Body of pancreas (tissue), 4 donors: ENCODE measurements at regions not wholly inside any gene's neighbourhood (a gene's known extent, or its start where the extent isn't known, plus 50 kb on each side); places are given as distances from the start of the nearest gene placed in this dataset.

Experiments used
- ATAC-seq: fragments of 150-250 bp; one replicate; pipeline ENCODE4 v1.9.1; 2016
- DNase-seq, 4 donors: peaks; one replicate each; pipeline ENCODE4 v3.0.0-alpha.2; 2019
- H3K27ac ChIP-seq, 4 donors: fragments of 200-600 bp; sonication (generic); 1 replicate in 3 of 4; 2 replicates in 1 of 4; pipeline versions ENCODE4 v1.5.1 to v1.6.1; 2016 to 2019; ENCODE audit warnings: mild to moderate bottlenecking in 1 of 4, mixed read lengths in 1 of 4, moderate library complexity in 1 of 4
- H3K27me3 ChIP-seq, 2 donors: fragments of 200-600 bp; sonication (generic); one replicate each; pipeline ENCODE4 v1.6.0; 2016; ENCODE audit warnings: mild to moderate bottlenecking in 1 of 2
- H3K36me3 ChIP-seq, 2 donors: fragments of 200-600 bp; sonication (generic); replicated peaks in 1 of 2; 2 replicates each; pipeline ENCODE4 v1.5.1; 2016; ENCODE audit warnings: low read depth in 2 of 2; ENCODE audit not compliant: insufficient read depth in 1 of 2
- H3K4me1 ChIP-seq: fragments of 200-600 bp; sonication (generic); one replicate; pipeline ENCODE4 v1.6.0; 2016
- H3K4me3 ChIP-seq, 2 donors: fragments of 200-600 bp; sonication (generic); 1 replicate in 1 of 2; 2 replicates in 1 of 2; pipeline ENCODE4 v1.5.1; 2016 to 2019
- H3K9me3 ChIP-seq, 3 donors: fragments of 200-600 bp; sonication (generic); 1 replicate in 2 of 3; 2 replicates in 1 of 3; pipeline ENCODE4 v1.5.1; 2016
- POLR2A ChIP-seq, 3 donors: fragments of 450-650 bp; IDR thresholded peaks; one replicate each; pipeline ENCODE4 v1.6.1; 2016; ENCODE audit warnings: antibody characterized with exemption in 3 of 3, mild to moderate bottlenecking in 2 of 3
- WGBS, 2 donors: methylation state at CpG; one replicate each; pipeline ENCODE4 v1.1.5; 2017; 5-methylcytosine and 5-hydroxymethylcytosine counted together
- intact Hi-C: fragments of 100-400 bp; cut with DNase I; formaldehyde crosslinking; loops from one replicate; pipeline ENCODE4 v1.15.1; 2023
- TF ChIP-seq, protein P1 (sequence below), 7 experiments: fragments of 450-650 bp in 4 of 7; fragments of 200-600 bp in 3 of 7; sonication (generic) in 3 of 7; IDR thresholded peaks; one replicate each; pipeline ENCODE4 v1.5.1; 2016 to 2019; ENCODE audit warnings: antibody characterized with exemption in 7 of 7

DNA sequence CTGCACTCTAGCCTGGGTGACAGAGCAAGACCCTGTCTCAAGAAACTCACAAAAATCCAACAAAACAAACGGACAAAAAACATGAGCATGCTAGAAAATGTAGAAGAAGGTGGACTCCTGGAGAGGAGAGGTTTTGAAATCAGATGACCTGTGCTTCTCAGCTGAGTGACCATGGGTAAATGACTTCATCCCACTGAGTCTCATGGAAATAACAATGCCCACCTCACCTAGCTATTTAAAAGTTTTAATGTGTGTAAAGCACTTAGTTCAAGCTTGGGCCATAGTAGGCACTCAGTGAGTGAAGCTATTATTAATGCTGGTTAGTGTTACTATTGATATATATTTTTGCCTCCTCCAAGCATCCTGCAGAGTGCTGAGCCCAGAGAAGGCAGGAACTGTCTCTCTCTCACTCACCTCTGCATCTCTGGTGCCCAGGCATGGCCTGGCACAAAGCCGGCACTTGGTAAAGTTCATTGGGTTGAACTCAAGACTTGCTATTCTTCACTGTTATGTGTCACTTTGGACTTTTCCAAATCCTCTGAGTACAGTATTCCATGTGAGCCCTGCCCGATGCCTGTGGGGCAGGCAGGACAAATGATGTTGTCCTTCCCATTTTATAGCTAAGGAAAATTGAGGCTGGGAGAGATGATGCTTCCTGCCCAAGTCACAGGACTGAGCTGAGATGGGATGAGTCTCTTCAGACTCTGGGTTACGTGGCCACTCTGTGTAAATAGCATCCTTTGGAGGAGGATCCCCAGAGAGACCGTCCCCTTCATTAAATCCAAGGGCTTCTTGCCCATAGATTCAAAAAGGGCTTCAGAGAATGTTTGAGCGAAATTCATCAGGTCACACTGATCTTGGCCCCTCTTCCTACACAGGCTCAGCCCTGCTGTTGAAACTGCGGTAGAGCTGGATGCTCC lies 81.4 kb upstream of the EMX2 start:
- intact Hi-C loops = no loop called here
- TF ChIP-seq, protein P1, sequence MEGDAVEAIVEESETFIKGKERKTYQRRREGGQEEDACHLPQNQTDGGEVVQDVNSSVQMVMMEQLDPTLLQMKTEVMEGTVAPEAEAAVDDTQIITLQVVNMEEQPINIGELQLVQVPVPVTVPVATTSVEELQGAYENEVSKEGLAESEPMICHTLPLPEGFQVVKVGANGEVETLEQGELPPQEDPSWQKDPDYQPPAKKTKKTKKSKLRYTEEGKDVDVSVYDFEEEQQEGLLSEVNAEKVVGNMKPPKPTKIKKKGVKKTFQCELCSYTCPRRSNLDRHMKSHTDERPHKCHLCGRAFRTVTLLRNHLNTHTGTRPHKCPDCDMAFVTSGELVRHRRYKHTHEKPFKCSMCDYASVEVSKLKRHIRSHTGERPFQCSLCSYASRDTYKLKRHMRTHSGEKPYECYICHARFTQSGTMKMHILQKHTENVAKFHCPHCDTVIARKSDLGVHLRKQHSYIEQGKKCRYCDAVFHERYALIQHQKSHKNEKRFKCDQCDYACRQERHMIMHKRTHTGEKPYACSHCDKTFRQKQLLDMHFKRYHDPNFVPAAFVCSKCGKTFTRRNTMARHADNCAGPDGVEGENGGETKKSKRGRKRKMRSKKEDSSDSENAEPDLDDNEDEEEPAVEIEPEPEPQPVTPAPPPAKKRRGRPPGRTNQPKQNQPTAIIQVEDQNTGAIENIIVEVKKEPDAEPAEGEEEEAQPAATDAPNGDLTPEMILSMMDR (IDR thresholded peaks at IDR 0.05) = no peak
- TF ChIP-seq POLR2A (IDR thresholded peaks at IDR 0.05) = no peak
- Histone ChIP-seq H3K4me3 (no peak overlapping the region), H3K9me3 (peaks cover 0 to 6% (median 0%) of the 10 kb centered on the region in 3 donors), H3K27ac (no peak overlapping the region), H3K4me1 (no peaks in the 10 kb centered on the region), H3K36me3 (no peaks in the 10 kb centered on the region), H3K27me3 (no peaks in the 10 kb centered on the region)
- DNase-seq = no peak
- ATAC-seq = no peak
- WGBS, 2 donors = 85 to 87% methylated on average over 4 to 7 of the region's 7 CpGs

DNA sequence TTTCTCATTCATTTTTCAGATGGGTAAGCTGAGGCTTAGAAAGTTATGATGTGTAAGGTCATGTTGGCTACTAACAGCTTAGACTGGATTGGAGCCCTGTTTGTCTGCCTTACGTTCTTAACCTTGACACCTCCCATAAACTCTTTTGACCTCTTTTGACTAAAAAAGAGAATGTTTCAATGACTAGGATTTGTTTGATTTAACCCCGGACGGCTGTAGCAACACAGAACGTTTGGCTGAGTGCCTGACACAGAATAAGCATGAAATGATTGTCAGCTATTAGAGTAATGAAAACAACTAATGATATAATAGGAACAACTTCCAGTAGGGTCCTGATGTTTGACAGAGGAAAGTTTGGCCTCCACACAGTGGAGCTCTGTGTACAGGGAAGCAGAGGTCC lies 83.3 kb upstream of the PDZD8 start:
- 18 to 26% methylated on average over 4 of the region's 4 CpGs for WGBS, 2 donors
- peaks cover 0 to 6% (median 0%) of the 10 kb centered on the region in 3 donors for H3K9me3 ChIP-seq
- ATAC-seq = no peak
- H3K27me3 ChIP-seq = no peaks in the 10 kb centered on the region
- intact Hi-C loops = loop anchor here (10.0 kb wide), 1 partner anchor 254 kb away; no protein-coding TSS in a partner anchor
- no peak overlapping the region for H3K27ac ChIP-seq
- no peak overlapping the region for H3K4me3 ChIP-seq
- TF ChIP-seq, protein P1 (IDR thresholded peaks at IDR 0.05) = no peak
- no peak for TF ChIP-seq POLR2A (IDR thresholded peaks at IDR 0.05)
- no peaks in the 10 kb centered on the region for H3K36me3 ChIP-seq
- H3K4me1 ChIP-seq = no peaks in the 10 kb centered on the region
- no peak for DNase-seq

DNA sequence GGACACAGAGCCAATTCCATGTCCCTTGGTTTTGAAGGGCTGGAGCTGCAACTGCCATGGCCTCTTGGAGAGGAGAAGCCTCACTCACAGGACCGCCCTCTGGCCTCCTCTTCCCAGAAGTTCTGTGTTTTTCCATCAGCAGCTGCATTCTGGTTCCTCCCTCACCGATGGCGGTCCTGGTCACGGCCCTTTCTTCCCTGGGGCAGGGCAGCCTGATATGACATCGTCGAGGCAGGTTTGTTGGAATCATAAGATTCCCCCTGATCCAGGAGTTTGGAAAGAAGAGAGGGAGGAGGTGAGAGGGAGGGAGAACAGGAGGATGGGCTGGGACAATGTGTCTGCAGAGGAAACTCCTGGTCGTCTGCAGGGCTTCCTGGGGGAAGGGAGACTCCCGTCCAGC lies 82.7 kb upstream of the PDZD8 start:
- H3K9me3 ChIP-seq = peaks cover 0 to 1% (median 0%) of the 10 kb centered on the region in 3 donors
- no peak for TF ChIP-seq POLR2A (IDR thresholded peaks at IDR 0.05)
- TF ChIP-seq, protein P1 (IDR thresholded peaks at IDR 0.05) = no peak
- H3K4me3 ChIP-seq = no peak overlapping the region
- H3K27ac ChIP-seq = no peak overlapping the region
- WGBS, 2 donors = 67 to 76% methylated on average over 8 of the region's 8 CpGs
- no peaks in the 10 kb centered on the region for H3K4me1 ChIP-seq
- H3K27me3 ChIP-seq = no peaks in the 10 kb centered on the region
- DNase-seq = no peak
- H3K36me3 ChIP-seq = no peaks in the 10 kb centered on the region
- intact Hi-C loops = loop anchor here (10.0 kb wide), 1 partner anchor 253 kb away; no protein-coding TSS in a partner anchor
- ATAC-seq = no peak

DNA sequence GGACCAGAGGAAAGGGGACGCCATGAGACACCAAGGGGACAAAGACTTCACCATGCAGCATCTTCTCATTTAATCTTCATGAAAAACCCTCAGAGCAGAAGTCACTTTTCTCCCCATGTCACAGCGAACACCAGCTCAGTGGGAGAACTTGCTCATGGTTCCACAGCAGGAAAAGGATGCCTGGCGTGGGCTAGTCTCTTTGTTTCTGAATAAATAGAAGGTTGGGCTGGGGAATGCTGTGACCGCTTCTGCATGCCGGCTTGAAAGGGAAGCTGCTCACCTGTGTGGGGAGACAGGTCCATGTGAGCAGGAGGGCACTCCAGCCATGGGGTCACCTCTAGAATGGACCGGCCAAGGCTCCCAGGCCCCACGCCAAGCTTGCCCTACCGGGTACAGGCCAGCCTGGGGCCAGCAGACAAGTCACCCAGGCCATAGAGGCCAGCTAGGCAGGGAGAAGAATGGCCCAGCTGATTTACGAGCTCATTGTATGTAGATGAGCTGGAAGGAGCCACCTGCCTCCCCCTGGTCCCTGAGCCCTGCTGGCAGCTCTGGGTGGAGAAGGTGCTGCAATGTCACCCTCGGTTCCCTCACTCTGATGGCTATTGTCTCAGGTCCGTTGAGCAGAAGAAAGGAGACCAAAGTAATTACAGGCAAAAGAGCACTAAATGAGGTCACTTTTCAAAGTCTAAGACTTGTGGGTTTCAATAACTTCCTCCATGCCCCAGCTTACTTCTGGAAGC lies 82.0 kb upstream of the PDZD8 start:
- Histone ChIP-seq H3K9me3 (no peaks in the 10 kb centered on the region), H3K27ac (no peak overlapping the region), H3K27me3 (no peaks in the 10 kb centered on the region), H3K36me3 (no peaks in the 10 kb centered on the region), H3K4me3 (no peak overlapping the region), H3K4me1 (no peaks in the 10 kb centered on the region)
- ATAC-seq (no peak), DNase-seq (no peak)
- intact Hi-C loops = loop anchor here (10.0 kb wide), 1 partner anchor 252 kb away; no protein-coding TSS in a partner anchor
- 50 to 65% methylated on average over 8 to 11 of the region's 11 CpGs for WGBS, 2 donors
- TF ChIP-seq, protein P1 (IDR thresholded peaks at IDR 0.05) = no peak
- TF ChIP-seq POLR2A (IDR thresholded peaks at IDR 0.05) = no peak
